Esophagus squamous epithelium (tissue), 4 donors: ENCODE measurements at regions not wholly inside any gene's neighbourhood (a gene's known extent, or its start where the extent isn't known, plus 50 kb on each side); places are given as distances from the start of the nearest gene placed in this dataset.

Experiments
- POLR2A ChIP-seq, 4 donors: fragments of 450-650 bp; IDR thresholded peaks; one replicate each; pipeline ENCODE4 v1.6.1; 2017; ENCODE audit warnings: antibody characterized with exemption in 4 of 4, mild to moderate bottlenecking in 4 of 4, moderate library complexity in 3 of 4
- TF ChIP-seq, protein P1 (sequence below), 6 experiments: fragments of 450-650 bp in 4 of 6; fragments of 200-600 bp in 2 of 6; sonication (generic) in 2 of 6; IDR thresholded peaks; one replicate each; pipeline ENCODE4 v1.5.1; 2016 to 2019; ENCODE audit warnings: antibody characterized with exemption in 6 of 6, mild to moderate bottlenecking in 4 of 6, moderate library complexity in 4 of 6

- TF ChIP-seq, protein P1, sequence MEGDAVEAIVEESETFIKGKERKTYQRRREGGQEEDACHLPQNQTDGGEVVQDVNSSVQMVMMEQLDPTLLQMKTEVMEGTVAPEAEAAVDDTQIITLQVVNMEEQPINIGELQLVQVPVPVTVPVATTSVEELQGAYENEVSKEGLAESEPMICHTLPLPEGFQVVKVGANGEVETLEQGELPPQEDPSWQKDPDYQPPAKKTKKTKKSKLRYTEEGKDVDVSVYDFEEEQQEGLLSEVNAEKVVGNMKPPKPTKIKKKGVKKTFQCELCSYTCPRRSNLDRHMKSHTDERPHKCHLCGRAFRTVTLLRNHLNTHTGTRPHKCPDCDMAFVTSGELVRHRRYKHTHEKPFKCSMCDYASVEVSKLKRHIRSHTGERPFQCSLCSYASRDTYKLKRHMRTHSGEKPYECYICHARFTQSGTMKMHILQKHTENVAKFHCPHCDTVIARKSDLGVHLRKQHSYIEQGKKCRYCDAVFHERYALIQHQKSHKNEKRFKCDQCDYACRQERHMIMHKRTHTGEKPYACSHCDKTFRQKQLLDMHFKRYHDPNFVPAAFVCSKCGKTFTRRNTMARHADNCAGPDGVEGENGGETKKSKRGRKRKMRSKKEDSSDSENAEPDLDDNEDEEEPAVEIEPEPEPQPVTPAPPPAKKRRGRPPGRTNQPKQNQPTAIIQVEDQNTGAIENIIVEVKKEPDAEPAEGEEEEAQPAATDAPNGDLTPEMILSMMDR (IDR thresholded peaks at IDR 0.05): no peak
- TF ChIP-seq POLR2A (IDR thresholded peaks at IDR 0.05): no peak
These were observed 163.5 kb upstream of the IRX1 start for GRCh38 chr5:3432135-3432534.
